ENCODE measurements at regions not wholly inside any gene's neighbourhood (a gene's known extent, or its start where the extent isn't known, plus 50 kb on each side); places are given as distances from the start of the nearest gene placed in this dataset.

GRCh38 chr4:126960760-126961159, 672.0 kb upstream of the INTU start:
- TF ChIP-seq POLR2AphosphoS5 (IDR thresholded peaks at IDR 0.05; ENCODE audit: low read depth, low read length) (no peak), POLR2A (IDR thresholded peaks at IDR 0.05; ENCODE audit: low read depth, low read length) (no peak)
